A549 (cell line): ENCODE measurements at regions not wholly inside any gene's neighbourhood (a gene's known extent, or its start where the extent isn't known, plus 50 kb on each side); places are given as distances from the start of the nearest gene placed in this dataset.

Source experiments
- BHLHE40 ChIP-seq: IDR thresholded peaks from 2 replicates; pipeline ENCODE4 v1.6.1; 2012; ENCODE audit warnings: low read depth, low read length, inconsistent platforms
- MAFK ChIP-seq: fragments of 450-650 bp; IDR thresholded peaks from 2 replicates; pipeline ENCODE4 v1.6.1; 2014; ENCODE audit not compliant: partially characterized antibody
- TF ChIP-seq, protein P1 (sequence below): fragments of >200 bp; sonication (Bioruptor Twin); formaldehyde crosslinking; IDR thresholded peaks from 3 replicates; pipeline ENCODE4 v1.5.1; 2016

DNA sequence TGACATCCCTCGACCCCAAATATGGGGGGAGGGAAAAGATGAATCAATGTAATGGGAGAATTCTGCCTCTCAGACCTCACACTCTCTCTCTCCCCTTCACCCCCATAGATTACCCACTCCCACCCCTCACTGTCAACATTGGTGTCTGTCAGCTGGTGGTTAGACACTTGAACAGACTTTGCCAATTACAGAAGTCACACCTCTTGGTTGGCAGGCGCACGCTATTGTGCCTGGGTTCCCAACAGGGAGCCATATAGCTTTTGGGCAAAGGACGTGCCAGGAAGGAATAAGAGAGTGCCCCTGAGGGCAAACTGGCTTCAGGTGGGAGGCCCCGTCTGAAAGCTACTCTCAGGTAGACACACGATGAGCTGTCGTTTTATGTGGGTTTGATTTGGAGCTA is 54.1 kb upstream of the FYN start:
- TF ChIP-seq MAFK (no peak), BHLHE40 (no peak)
- TF ChIP-seq, protein P1, sequence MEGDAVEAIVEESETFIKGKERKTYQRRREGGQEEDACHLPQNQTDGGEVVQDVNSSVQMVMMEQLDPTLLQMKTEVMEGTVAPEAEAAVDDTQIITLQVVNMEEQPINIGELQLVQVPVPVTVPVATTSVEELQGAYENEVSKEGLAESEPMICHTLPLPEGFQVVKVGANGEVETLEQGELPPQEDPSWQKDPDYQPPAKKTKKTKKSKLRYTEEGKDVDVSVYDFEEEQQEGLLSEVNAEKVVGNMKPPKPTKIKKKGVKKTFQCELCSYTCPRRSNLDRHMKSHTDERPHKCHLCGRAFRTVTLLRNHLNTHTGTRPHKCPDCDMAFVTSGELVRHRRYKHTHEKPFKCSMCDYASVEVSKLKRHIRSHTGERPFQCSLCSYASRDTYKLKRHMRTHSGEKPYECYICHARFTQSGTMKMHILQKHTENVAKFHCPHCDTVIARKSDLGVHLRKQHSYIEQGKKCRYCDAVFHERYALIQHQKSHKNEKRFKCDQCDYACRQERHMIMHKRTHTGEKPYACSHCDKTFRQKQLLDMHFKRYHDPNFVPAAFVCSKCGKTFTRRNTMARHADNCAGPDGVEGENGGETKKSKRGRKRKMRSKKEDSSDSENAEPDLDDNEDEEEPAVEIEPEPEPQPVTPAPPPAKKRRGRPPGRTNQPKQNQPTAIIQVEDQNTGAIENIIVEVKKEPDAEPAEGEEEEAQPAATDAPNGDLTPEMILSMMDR: no peak
